Keratinocyte (primary cell): ENCODE measurements at regions not wholly inside any gene's neighbourhood (a gene's known extent, or its start where the extent isn't known, plus 50 kb on each side); places are given as distances from the start of the nearest gene placed in this dataset.

Source experiments
- DNase-seq: peaks from one replicate; pipeline ENCODE4 v3.0.0-alpha.2; 2011; ENCODE audit warnings: low read depth, missing footprints, low spot score
- FAIRE-seq: peaks from 2 replicates; lab custom pipeline; 2011; peaks lifted over from hg19 to GRCh38; lab: Jason Lieb, UNC
- H2AFZ ChIP-seq: 2 replicates; pipeline ENCODE4 v1.6.0; 2012; ENCODE audit warnings: low read length, control low read depth, inconsistent platforms; ENCODE audit not compliant: control insufficient read depth
- H3K27ac ChIP-seq: 2 replicates; pipeline ENCODE4 v1.5.1; 2011; ENCODE audit warnings: low read length; ENCODE audit not compliant: control insufficient read depth, insufficient read depth
- H3K27me3 ChIP-seq: 3 replicates; pipeline ENCODE4 v1.6.0; 2011; ENCODE audit warnings: low read length; ENCODE audit not compliant: control insufficient read depth, insufficient read depth; ENCODE audit errors: extremely low read depth
- H3K36me3 ChIP-seq, 2 experiments: 2 replicates in 1 of 2; 3 replicates in 1 of 2; pipeline ENCODE4 v1.5.1; 2011; ENCODE audit warnings: low read length in 2 of 2, mild to moderate bottlenecking in 1 of 2; ENCODE audit not compliant: control insufficient read depth in 2 of 2, insufficient read depth in 2 of 2; ENCODE audit errors: extremely low read depth in 1 of 2
- H3K4me1 ChIP-seq: 3 replicates; pipeline ENCODE4 v1.5.1; 2011; ENCODE audit warnings: low read length; ENCODE audit not compliant: control insufficient read depth, insufficient read depth; ENCODE audit errors: extremely low read depth
- H3K4me2 ChIP-seq: 3 replicates; pipeline ENCODE4 v1.6.0; 2011; ENCODE audit warnings: low read depth, low read length; ENCODE audit not compliant: control insufficient read depth, insufficient read depth; ENCODE audit errors: extremely low read depth
- H3K4me3 ChIP-seq, 3 experiments: fragments of 200-600 bp in 1 of 3; sonication (generic) in 1 of 3; 2 replicates in 2 of 3; 3 replicates in 1 of 3; pipeline ENCODE4 v1.5.1; 2011 to 2016; ENCODE audit warnings: low read length in 3 of 3, mild to moderate bottlenecking in 3 of 3, control low read depth in 2 of 3, inconsistent platforms in 1 of 3, low read depth in 1 of 3, mixed read lengths in 1 of 3, mixed run types in 1 of 3, moderate library complexity in 1 of 3; ENCODE audit not compliant: control insufficient read depth in 2 of 3, insufficient read depth in 2 of 3; ENCODE audit errors: extremely low read depth in 1 of 3
- H3K79me2 ChIP-seq: 2 replicates; pipeline ENCODE4 v1.6.0; 2012; ENCODE audit warnings: low read length; ENCODE audit not compliant: control insufficient read depth, insufficient read depth
- H3K9ac ChIP-seq: 3 replicates; pipeline ENCODE4 v1.6.0; 2011; ENCODE audit warnings: low read length; ENCODE audit not compliant: control insufficient read depth, insufficient read depth; ENCODE audit errors: extremely low read depth
- H3K9me1 ChIP-seq: 3 replicates; pipeline ENCODE4 v1.6.0; 2011; ENCODE audit warnings: low read length; ENCODE audit not compliant: control insufficient read depth, insufficient read depth; ENCODE audit errors: extremely low read depth
- H3K9me3 ChIP-seq: 2 replicates; pipeline ENCODE4 v1.5.1; 2012; ENCODE audit warnings: low read depth, low read length; ENCODE audit not compliant: control insufficient read depth
- H4K20me1 ChIP-seq: 3 replicates; pipeline ENCODE4 v1.6.0; 2011; ENCODE audit warnings: low read length; ENCODE audit not compliant: control insufficient read depth, insufficient read depth; ENCODE audit errors: extremely low read depth
- EZH2 ChIP-seq: IDR thresholded peaks from one replicate; pipeline ENCODE4 v1.6.1; 2012; ENCODE audit warnings: inconsistent platforms, mild to moderate bottlenecking, low read length, moderate library complexity
- dilution Hi-C: fragments of 300-500 bp; cut with MboI; formaldehyde crosslinking; loops from one replicate; pipeline ENCODE4 v1.7.0; 2020; ENCODE audit warnings: low sequenced_read_pairs; ENCODE audit not compliant: extremely low pct_ligation_motif_present
- TF ChIP-seq, protein P1 (sequence below), 3 experiments: IDR thresholded peaks in 1 of 3; conservative IDR thresholded peaks in 1 of 3; optimal IDR thresholded peaks in 1 of 3; 2 replicates in 2 of 3; 3 replicates in 1 of 3; pipeline versions ENCODE3 to v1.5.1; 2011; ENCODE audit warnings: low read length in 3 of 3, mild to moderate bottlenecking in 3 of 3, moderate library complexity in 2 of 3, control low read depth in 1 of 3, inconsistent platforms in 1 of 3; ENCODE audit not compliant: insufficient read depth in 2 of 3; ENCODE audit errors: extremely low read depth in 1 of 3

DNA sequence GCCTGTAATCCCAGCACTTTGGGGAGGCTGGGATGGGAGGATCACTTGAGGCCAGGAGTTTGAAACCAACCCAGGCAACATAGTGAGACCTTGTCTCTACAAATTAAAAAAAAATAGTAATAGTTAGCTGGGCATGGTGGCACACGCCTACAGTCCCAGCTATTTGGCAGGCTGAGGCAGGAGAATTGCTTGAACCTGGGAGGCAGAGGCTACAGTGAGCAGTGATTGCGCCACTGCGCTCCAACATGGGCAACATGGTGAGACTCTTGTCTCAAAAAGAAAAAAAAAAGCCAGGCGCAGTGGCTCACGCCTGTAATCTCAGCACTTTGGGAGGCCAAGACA, 56.9 kb upstream of the MRTFB start:
- Histone ChIP-seq H3K4me3 (no peak overlapping the region), H3K36me3 (no peaks in the 10 kb centered on the region), H4K20me1 (no peaks in the 10 kb centered on the region), H3K9me1 (no peaks in the 10 kb centered on the region), H3K27me3 (no peaks in the 10 kb centered on the region), H2AFZ (no peak overlapping the region), H3K9me3 (no peaks in the 10 kb centered on the region), H3K4me1 (no peaks in the 10 kb centered on the region), H3K27ac (no peak overlapping the region), H3K9ac (no peak overlapping the region), H3K79me2 (no peaks in the 10 kb centered on the region), H3K4me2 (no peak overlapping the region)
- no peak for DNase-seq
- dilution Hi-C loops: no loop called here
- TF ChIP-seq EZH2: no peak
- TF ChIP-seq, protein P1, sequence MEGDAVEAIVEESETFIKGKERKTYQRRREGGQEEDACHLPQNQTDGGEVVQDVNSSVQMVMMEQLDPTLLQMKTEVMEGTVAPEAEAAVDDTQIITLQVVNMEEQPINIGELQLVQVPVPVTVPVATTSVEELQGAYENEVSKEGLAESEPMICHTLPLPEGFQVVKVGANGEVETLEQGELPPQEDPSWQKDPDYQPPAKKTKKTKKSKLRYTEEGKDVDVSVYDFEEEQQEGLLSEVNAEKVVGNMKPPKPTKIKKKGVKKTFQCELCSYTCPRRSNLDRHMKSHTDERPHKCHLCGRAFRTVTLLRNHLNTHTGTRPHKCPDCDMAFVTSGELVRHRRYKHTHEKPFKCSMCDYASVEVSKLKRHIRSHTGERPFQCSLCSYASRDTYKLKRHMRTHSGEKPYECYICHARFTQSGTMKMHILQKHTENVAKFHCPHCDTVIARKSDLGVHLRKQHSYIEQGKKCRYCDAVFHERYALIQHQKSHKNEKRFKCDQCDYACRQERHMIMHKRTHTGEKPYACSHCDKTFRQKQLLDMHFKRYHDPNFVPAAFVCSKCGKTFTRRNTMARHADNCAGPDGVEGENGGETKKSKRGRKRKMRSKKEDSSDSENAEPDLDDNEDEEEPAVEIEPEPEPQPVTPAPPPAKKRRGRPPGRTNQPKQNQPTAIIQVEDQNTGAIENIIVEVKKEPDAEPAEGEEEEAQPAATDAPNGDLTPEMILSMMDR (optimal IDR thresholded peaks at IDR 0.05 in 1 of 3, IDR thresholded peaks at IDR 0.05 in 1 of 3, conservative IDR thresholded peaks at IDR 0.05 in 1 of 3; ENCODE audit: extremely low read depth in 1 of 3, insufficient read depth in 2 of 3, low read length in 3 of 3): no peak
- FAIRE-seq: no peak

DNA sequence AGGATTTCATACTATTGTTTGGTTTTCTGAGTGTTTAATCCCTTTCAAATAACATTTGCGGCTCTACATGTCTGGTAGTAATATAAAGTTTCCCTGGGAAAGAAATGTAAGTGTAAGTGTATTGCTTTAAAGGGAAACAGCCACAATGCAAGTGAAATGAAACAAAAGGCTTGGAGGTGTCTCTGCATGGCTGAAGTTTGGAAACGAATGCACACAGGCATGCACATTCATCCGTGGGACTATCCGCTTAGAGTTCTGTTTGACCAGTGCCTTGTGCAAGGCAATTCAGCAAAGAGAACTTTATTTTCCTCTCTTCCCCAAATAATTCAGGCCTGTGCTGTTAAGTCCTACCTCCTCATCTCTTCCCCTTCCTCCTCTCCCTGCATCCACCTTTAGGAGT, 56.1 kb upstream of the MRTFB start:
- no peak for FAIRE-seq
- H3K9me3 ChIP-seq: no peaks in the 10 kb centered on the region
- no peak overlapping the region for H3K9ac ChIP-seq
- no peak for DNase-seq
- no peaks in the 10 kb centered on the region for H3K9me1 ChIP-seq
- no peak for TF ChIP-seq EZH2
- TF ChIP-seq, protein P1 (optimal IDR thresholded peaks at IDR 0.05 in 1 of 3, IDR thresholded peaks at IDR 0.05 in 1 of 3, conservative IDR thresholded peaks at IDR 0.05 in 1 of 3; ENCODE audit: extremely low read depth in 1 of 3, insufficient read depth in 2 of 3, low read length in 3 of 3): no peak
- H3K27me3 ChIP-seq: no peaks in the 10 kb centered on the region
- dilution Hi-C loops: no loop called here
- no peaks in the 10 kb centered on the region for H4K20me1 ChIP-seq
- H3K36me3 ChIP-seq: no peaks in the 10 kb centered on the region
- no peaks in the 10 kb centered on the region for H3K4me1 ChIP-seq
- no peaks in the 10 kb centered on the region for H3K79me2 ChIP-seq
- no peak overlapping the region for H3K27ac ChIP-seq
- H3K4me2 ChIP-seq: no peak overlapping the region
- no peak overlapping the region for H2AFZ ChIP-seq
- H3K4me3 ChIP-seq: no peak overlapping the region
